Esophagus squamous epithelium (tissue), 5 donors: ENCODE measurements at regions not wholly inside any gene's neighbourhood (a gene's known extent, or its start where the extent isn't known, plus 50 kb on each side); places are given as distances from the start of the nearest gene placed in this dataset.

Source experiments
- DNase-seq: peaks from one replicate; lab custom pipeline; 2025; lab: John Stamatoyannopoulos, UW
- H3K27ac ChIP-seq, 4 donors: fragments of 200-600 bp; sonication (generic); one replicate each; pipeline ENCODE4 v1.5.1; 2016 to 2019; ENCODE audit warnings: mild to moderate bottlenecking in 1 of 4
- H3K27me3 ChIP-seq, 4 donors: fragments of 200-600 bp; sonication (generic); 1 replicate in 3 of 4; 2 replicates in 1 of 4; pipeline versions ENCODE4 v1.5.1 to v1.6.0; 2017 to 2021; ENCODE audit warnings: antibody characterized with exemption in 1 of 4
- H3K36me3 ChIP-seq, 3 donors: fragments of 200-600 bp; sonication (generic); one replicate each; pipeline ENCODE4 v1.5.1; 2016 to 2019
- H3K4me1 ChIP-seq, 3 donors: fragments of 200-600 bp; sonication (generic); one replicate each; pipeline ENCODE4 v1.5.1; 2017 to 2019
- H3K4me3 ChIP-seq, 4 donors: fragments of 200-600 bp; sonication (generic); 1 replicate in 3 of 4; 2 replicates in 1 of 4; pipeline ENCODE4 v1.5.1; 2016 to 2019; ENCODE audit warnings: mild to moderate bottlenecking in 2 of 4, moderate library complexity in 1 of 4
- H3K9me3 ChIP-seq, 3 donors: fragments of 200-600 bp; sonication (generic); one replicate each; pipeline ENCODE4 v1.5.1; 2016 to 2019
- CTCF ChIP-seq, 6 experiments: fragments of 450-650 bp in 4 of 6; fragments of 200-600 bp in 2 of 6; sonication (generic) in 2 of 6; IDR thresholded peaks; one replicate each; pipeline ENCODE4 v1.5.1; 2016 to 2019; ENCODE audit warnings: antibody characterized with exemption in 6 of 6, mild to moderate bottlenecking in 4 of 6, moderate library complexity in 4 of 6
- POLR2A ChIP-seq, 4 donors: fragments of 450-650 bp; IDR thresholded peaks; one replicate each; pipeline ENCODE4 v1.6.1; 2017; ENCODE audit warnings: antibody characterized with exemption in 4 of 4, mild to moderate bottlenecking in 4 of 4, moderate library complexity in 3 of 4
- WGBS, 2 donors: methylation state at CpG; one replicate each; pipeline ENCODE4 v1.1.5; 2018; 5-methylcytosine and 5-hydroxymethylcytosine counted together
- intact Hi-C: fragments of 100-400 bp; cut with DNase I; formaldehyde crosslinking; loops from one replicate; pipeline ENCODE4 v1.15.0; 2022
- donor health status: DM: yes; HTN: yes; CAD: no.

DNA sequence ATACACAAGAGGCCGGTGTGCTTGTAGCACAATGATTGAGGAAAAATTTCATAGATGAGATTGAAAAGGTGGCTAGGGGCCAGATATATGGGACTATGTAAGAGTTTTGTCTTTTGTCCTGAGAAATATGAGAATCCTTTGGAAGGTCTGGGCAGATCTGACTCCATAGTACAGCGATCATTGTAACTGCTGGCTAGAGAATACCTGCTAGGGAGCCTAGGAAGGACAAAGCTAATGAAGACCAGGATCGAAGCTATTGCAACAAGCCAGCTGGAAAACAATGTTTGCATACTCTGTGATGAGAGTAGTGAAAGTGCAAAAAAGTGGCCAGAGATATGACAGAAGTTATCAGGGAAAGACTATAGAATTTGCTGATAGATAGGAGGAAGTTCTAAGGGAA lies 537.6 kb downstream of the C12orf50 start:
- no peaks in the 10 kb centered on the region for H3K36me3 ChIP-seq
- H3K4me1 ChIP-seq = no peaks in the 10 kb centered on the region
- H3K4me3 ChIP-seq = no peak overlapping the region
- no peaks in the 10 kb centered on the region for H3K9me3 ChIP-seq
- intact Hi-C loops = no loop called here
- 86 to 88% methylated on average over 3 of the region's 3 CpGs for WGBS, 2 donors
- H3K27ac ChIP-seq = no peak overlapping the region
- DNase-seq = no peak
- H3K27me3 ChIP-seq = no peaks in the 10 kb centered on the region
- TF ChIP-seq CTCF (IDR thresholded peaks at IDR 0.05) = no peak
- no peak for TF ChIP-seq POLR2A (IDR thresholded peaks at IDR 0.05)

DNA sequence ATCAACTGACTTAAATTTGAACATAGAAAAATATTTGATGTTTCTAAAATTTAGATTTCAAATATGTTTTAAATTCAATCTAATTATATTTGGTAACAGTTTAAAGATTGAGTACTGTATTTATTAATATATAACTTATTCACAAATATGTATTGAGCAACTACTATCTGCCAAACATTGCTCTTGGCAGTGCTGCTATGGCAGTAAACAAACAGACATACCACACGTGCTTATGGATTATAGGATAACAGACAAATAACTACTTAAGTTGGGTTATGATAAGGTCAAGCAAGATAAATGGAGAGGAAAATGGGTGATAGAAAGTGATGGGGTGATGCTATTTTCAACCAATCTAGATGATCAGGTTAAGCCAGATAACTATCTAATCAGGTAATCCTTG lies 538.1 kb downstream of the C12orf50 start:
- no peaks in the 10 kb centered on the region for H3K9me3 ChIP-seq
- TF ChIP-seq CTCF (IDR thresholded peaks at IDR 0.05) = no peak
- no peak for TF ChIP-seq POLR2A (IDR thresholded peaks at IDR 0.05)
- no peaks in the 10 kb centered on the region for H3K27me3 ChIP-seq
- H3K4me3 ChIP-seq = no peak overlapping the region
- 39 to 50% methylated on average over 1 of the region's 1 CpG for WGBS, 2 donors
- no peaks in the 10 kb centered on the region for H3K4me1 ChIP-seq
- intact Hi-C loops = no loop called here
- H3K27ac ChIP-seq = no peak overlapping the region
- DNase-seq = no peak
- no peaks in the 10 kb centered on the region for H3K36me3 ChIP-seq

GRCh38 chr12:87469295-87469694 lies 559.9 kb downstream of the C12orf50 start:
- intact Hi-C loops = no loop called here
- no peak overlapping the region for H3K27ac ChIP-seq
- H3K27me3 ChIP-seq = no peaks in the 10 kb centered on the region
- H3K36me3 ChIP-seq = no peaks in the 10 kb centered on the region
- H3K4me1 ChIP-seq = no peaks in the 10 kb centered on the region
- TF ChIP-seq POLR2A (IDR thresholded peaks at IDR 0.05) (no peak), CTCF (IDR thresholded peaks at IDR 0.05) (no peak)
- no peaks in the 10 kb centered on the region for H3K9me3 ChIP-seq
- no peak overlapping the region for H3K4me3 ChIP-seq
- DNase-seq = no peak

DNA sequence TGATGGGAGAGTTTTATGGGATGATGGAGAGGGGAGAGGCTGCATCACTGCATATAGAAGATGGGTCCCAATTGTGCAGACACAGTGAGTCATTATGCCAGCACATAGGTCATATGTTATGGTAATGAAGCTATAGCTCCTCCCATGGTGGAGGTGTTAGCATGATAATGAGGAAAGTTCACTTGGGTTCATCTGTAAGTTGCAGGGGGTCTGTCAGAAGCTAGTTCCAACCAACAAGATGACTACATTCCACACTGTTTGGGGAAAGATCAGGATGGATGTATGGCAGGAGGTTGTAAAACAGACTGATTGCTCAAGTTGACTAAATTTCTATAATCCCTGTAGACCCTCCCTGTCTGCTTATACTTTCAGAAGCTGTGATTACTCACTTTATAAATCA lies 561.3 kb downstream of the C12orf50 start:
- Histone ChIP-seq H3K9me3 (no peaks in the 10 kb centered on the region), H3K27ac (no peak overlapping the region), H3K36me3 (no peaks in the 10 kb centered on the region), H3K4me3 (no peak overlapping the region), H3K27me3 (no peaks in the 10 kb centered on the region), H3K4me1 (no peaks in the 10 kb centered on the region)
- intact Hi-C loops = no loop called here
- DNase-seq = no peak
- TF ChIP-seq CTCF (IDR thresholded peaks at IDR 0.05) = no peak

DNA sequence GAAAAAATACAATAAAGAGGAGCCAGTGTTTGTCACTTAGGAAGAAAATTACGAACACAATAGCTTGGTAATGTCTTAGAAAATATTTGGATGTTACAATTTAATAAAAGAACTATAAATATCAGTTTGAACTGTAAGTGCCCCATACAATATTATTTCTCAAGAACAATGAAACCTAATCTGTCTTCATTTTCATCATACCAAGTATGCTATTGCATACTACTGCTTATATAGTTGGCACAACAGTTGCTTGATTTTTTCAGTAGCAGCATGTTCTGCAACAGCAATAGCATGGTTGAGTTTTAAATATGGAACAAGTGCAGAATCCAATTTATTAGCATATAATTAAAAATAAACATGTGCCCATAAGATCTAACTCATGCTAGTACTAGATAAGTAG lies 564.6 kb downstream of the C12orf50 start:
- no peaks in the 10 kb centered on the region for H3K36me3 ChIP-seq
- no peak for DNase-seq
- 66 to 83% methylated on average over 1 of the region's 1 CpG for WGBS, 2 donors
- H3K9me3 ChIP-seq = no peaks in the 10 kb centered on the region
- H3K4me3 ChIP-seq = no peak overlapping the region
- no peaks in the 10 kb centered on the region for H3K4me1 ChIP-seq
- TF ChIP-seq CTCF (IDR thresholded peaks at IDR 0.05) = no peak
- no peak for TF ChIP-seq POLR2A (IDR thresholded peaks at IDR 0.05)
- H3K27me3 ChIP-seq = no peaks in the 10 kb centered on the region
- no peak overlapping the region for H3K27ac ChIP-seq
- intact Hi-C loops = no loop called here
